AG04449 (cell line): ENCODE measurements at regions not wholly inside any gene's neighbourhood (a gene's known extent, or its start where the extent isn't known, plus 50 kb on each side); places are given as distances from the start of the nearest gene placed in this dataset.

Experiments
- CTCF ChIA-PET: fragments of 350-600 bp; formaldehyde crosslinking; extraction: SDS; loops from one replicate; lab custom pipeline; 2021; ENCODE audit warnings: antibody characterized with exemption; lab: Yijun Ruan, JAX
- POLR2A ChIA-PET: fragments of 400-600, 350-600 bp; formaldehyde crosslinking; extraction: SDS; loops from one replicate; lab custom pipeline; 2020; ENCODE audit warnings: antibody characterized with exemption, inconsistent platforms; lab: Yijun Ruan, JAX
- DNase-seq: peaks from one replicate; pipeline ENCODE4 v3.0.0-alpha.2; 2010; ENCODE audit warnings: low read depth, low spot score
- H3K4me3 ChIP-seq: 2 replicates; pipeline ENCODE4 v1.5.1; 2011; ENCODE audit warnings: low read depth, mild to moderate bottlenecking, control low read depth, low read length
- CTCF ChIP-seq: IDR thresholded peaks from one replicate; pipeline ENCODE4 v1.5.1; 2011; ENCODE audit warnings: mild to moderate bottlenecking, moderate library complexity, low read length, control low read depth, inconsistent platforms; ENCODE audit not compliant: insufficient read depth; ENCODE audit errors: missing control alignments

- DNase-seq, result no peak
Observed at GRCh38 chr3:16085884-16086608, 88.4 kb upstream of the GALNT15 start.

GRCh38 chr3:16086690-16087089 is 87.8 kb upstream of the GALNT15 start:
- CTCF ChIA-PET, result no interaction called here
- no peak overlapping the region for H3K4me3 ChIP-seq

More at GRCh38 chr3:16085884-16086608, 88.4 kb upstream of the GALNT15 start:
- POLR2A ChIA-PET, result interaction anchor here (0.9 to 1.4 kb wide), 2 partner anchors 17 to 88 kb away, joined by 4 read pairs; partner anchors contain the start of gene GALNT15
- TF ChIP-seq CTCF, result no peak
- H3K4me3 ChIP-seq, result no peak overlapping the region
- CTCF ChIA-PET, result interaction anchor here (1.0 kb wide), 1 partner anchor 13 kb away, joined by 3 read pairs; no protein-coding TSS in a partner anchor

GRCh38 chr3:16088496-16088895 is 86.0 kb upstream of the GALNT15 start:
- no peak for DNase-seq
- CTCF ChIA-PET, result interaction anchor here (1.2 to 1.4 kb wide), 2 partner anchors 9 to 14 kb away, joined by 3 read pairs; no protein-coding TSS in a partner anchor
- POLR2A ChIA-PET, result interaction anchor here (2.1 kb wide), 1 partner anchor 86 kb away, joined by 8 read pairs; the partner anchor contains the start of gene GALNT15
- no peak for TF ChIP-seq CTCF
- H3K4me3 ChIP-seq, result no peak overlapping the region

More at GRCh38 chr3:16086690-16087089, 87.8 kb upstream of the GALNT15 start:
- no peak for TF ChIP-seq CTCF
- POLR2A ChIA-PET, result interaction anchor here (1.4 kb wide), 1 partner anchor 87 kb away, joined by 4 read pairs; the partner anchor contains the start of gene GALNT15
- no peak for DNase-seq

GRCh38 chr3:16089521-16089920 is 85.0 kb upstream of the GALNT15 start:
- DNase-seq, result no peak
- ChIA-PET CTCF (interaction anchor here (0.9 to 1.6 kb wide), 10 partner anchors 13 to 116 kb away, joined by 3 to 4 read pairs (median 3); no protein-coding TSS in a partner anchor), POLR2A (interaction anchor here (0.7 to 2.1 kb wide), 6 partner anchors 10 to 85 kb away, joined by 3 to 19 read pairs (median 9); partner anchors contain the start of gene GALNT15)
- no peak overlapping the region for H3K4me3 ChIP-seq
- TF ChIP-seq CTCF, result no peak

GRCh38 chr3:16090024-16090423 is 84.5 kb upstream of the GALNT15 start:
- ChIA-PET POLR2A (interaction anchor here (0.7 to 2.1 kb wide), 7 partner anchors 11 to 84 kb away, joined by 3 to 19 read pairs (median 9); partner anchors contain the start of gene GALNT15), CTCF (interaction anchor here (0.9 to 1.6 kb wide), 11 partner anchors 13 to 120 kb away, joined by 3 to 4 read pairs (median 3); no protein-coding TSS in a partner anchor)

More at GRCh38 chr3:16090024-16090423, 84.5 kb upstream of the GALNT15 start:
- no peak for TF ChIP-seq CTCF
- no peak overlapping the region for H3K4me3 ChIP-seq
- DNase-seq, result peak; percentile 99
